ENCODE measurements at regions not wholly inside any gene's neighbourhood (a gene's known extent, or its start where the extent isn't known, plus 50 kb on each side); places are given as distances from the start of the nearest gene placed in this dataset.

DNA sequence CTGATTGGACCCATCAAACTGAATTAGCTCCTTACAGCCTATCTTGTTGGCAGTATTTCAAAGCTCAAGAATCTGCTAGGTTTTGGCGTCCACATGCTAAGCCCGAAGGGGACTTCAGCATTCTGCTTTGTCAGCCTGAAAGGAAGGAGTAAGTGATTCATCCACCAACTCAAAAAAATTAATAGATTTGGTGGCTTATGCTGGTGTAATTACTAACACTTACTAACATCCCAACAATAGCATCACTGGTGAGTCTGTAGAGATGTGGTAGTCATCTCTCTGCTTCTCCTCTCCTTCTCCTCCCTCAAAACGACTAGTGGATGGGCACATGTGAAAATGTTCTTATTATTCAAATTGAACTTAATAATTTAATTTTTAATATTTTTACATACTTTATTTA, 53.8 kb upstream of the EGR2 start:
- Histone ChIP-seq H3K9me3 (ENCODE audit: control insufficient read depth in 2 of 2, low read length in 2 of 2) (no peaks in the 10 kb centered on the region), H3K27ac (ENCODE audit: insufficient read depth, low read length, poor library complexity, severe bottlenecking) (no peak overlapping the region), H3K27me3 (ENCODE audit: control insufficient read depth, insufficient read depth, low read length) (no peaks in the 10 kb centered on the region), H3K36me3 (ENCODE audit: control insufficient read depth, insufficient read depth, low read length) (no peaks in the 10 kb centered on the region), H3K4me3 (ENCODE audit: low read depth, low read length) (no peak overlapping the region), H3K4me1 (ENCODE audit: control insufficient read depth, insufficient read depth, low read length, poor library complexity, severe bottlenecking) (no peaks in the 10 kb centered on the region)
- no peak overlapping the region for H3K27ac Mint-ChIP-seq
- H3K4me1 Mint-ChIP-seq = no peaks in the 10 kb centered on the region
- ATAC-seq (ENCODE audit: low read depth in 2 of 2) (no peak), DNase-seq (no peak)
- H3K4me3 Mint-ChIP-seq = no peak overlapping the region
- H3K27me3 Mint-ChIP-seq = peaks cover 9% of the 10 kb centered on the region
- peaks cover 0 to 4% (median 0%) of the 10 kb centered on the region in 7 donors for H3K9me3 Mint-ChIP-seq
- H3K36me3 Mint-ChIP-seq = no peaks in the 10 kb centered on the region

DNA sequence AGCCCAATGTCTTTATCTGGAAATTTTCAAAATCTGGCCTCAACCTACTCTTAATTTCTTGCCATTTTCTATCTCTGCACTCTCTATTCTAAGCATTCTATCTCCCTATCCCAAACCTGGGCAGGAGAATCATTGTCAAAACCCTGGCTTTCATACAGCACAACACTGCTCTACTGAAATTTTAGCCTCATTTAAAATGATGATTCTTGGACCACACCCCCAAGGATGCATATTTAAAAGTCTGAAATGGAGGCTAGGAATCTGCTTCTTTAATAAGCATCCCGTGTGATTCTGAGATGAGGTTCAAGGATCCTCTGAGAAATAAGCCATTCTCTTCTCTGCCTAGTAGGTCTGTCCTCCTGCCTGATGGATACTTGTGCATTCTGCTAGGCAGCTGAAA, 50.8 kb upstream of the EGR2 start:
- Histone ChIP-seq H3K36me3 (ENCODE audit: control insufficient read depth, insufficient read depth, low read length) (no peaks in the 10 kb centered on the region), H3K27me3 (ENCODE audit: control insufficient read depth, insufficient read depth, low read length) (no peaks in the 10 kb centered on the region), H3K4me3 (ENCODE audit: low read depth, low read length) (no peak overlapping the region), H3K27ac (ENCODE audit: insufficient read depth, low read length, poor library complexity, severe bottlenecking) (no peak overlapping the region), H3K4me1 (ENCODE audit: control insufficient read depth, insufficient read depth, low read length, poor library complexity, severe bottlenecking) (no peaks in the 10 kb centered on the region), H3K9me3 (ENCODE audit: control insufficient read depth in 2 of 2, low read length in 2 of 2) (no peaks in the 10 kb centered on the region)
- no peak for DNase-seq
- peaks cover 0 to 2% (median 0%) of the 10 kb centered on the region in 7 donors for H3K9me3 Mint-ChIP-seq
- ATAC-seq (ENCODE audit: low read depth in 2 of 2) = no peak
- H3K27me3 Mint-ChIP-seq = peaks cover 14% of the 10 kb centered on the region
- no peaks in the 10 kb centered on the region for H3K36me3 Mint-ChIP-seq
- H3K4me1 Mint-ChIP-seq = no peaks in the 10 kb centered on the region
- H3K27ac Mint-ChIP-seq = no peak overlapping the region
- no peak overlapping the region for H3K4me3 Mint-ChIP-seq

DNA sequence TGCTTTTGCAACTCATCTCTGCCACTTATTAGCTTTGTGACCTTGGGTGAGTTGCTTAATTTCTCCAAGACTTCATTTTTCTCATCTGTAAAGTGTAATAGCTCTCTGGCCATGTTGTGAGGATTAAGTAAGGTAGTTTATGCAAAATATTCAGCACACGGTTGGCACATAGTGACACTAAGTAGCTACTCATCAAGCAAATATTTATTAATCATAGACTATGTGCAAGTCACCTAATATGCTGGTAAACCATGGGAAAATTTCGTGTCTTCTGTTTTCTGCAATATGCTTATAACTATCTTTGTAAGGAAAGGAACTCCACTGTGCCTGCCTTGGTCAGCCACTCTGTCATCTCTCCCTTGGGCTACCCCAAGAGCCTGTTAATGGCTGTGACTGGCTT, 50.3 kb upstream of the EGR2 start:
- H3K4me1 Mint-ChIP-seq = no peaks in the 10 kb centered on the region
- no peaks in the 10 kb centered on the region for H3K9me3 ChIP-seq (ENCODE audit: control insufficient read depth in 2 of 2, low read length in 2 of 2)
- peaks cover 12% of the 10 kb centered on the region for H3K27me3 Mint-ChIP-seq
- ATAC-seq (ENCODE audit: low read depth in 2 of 2) = no peak
- H3K4me1 ChIP-seq (ENCODE audit: control insufficient read depth, insufficient read depth, low read length, poor library complexity, severe bottlenecking) = no peaks in the 10 kb centered on the region
- H3K36me3 Mint-ChIP-seq = no peaks in the 10 kb centered on the region
- H3K27ac ChIP-seq (ENCODE audit: insufficient read depth, low read length, poor library complexity, severe bottlenecking) = no peak overlapping the region
- H3K4me3 ChIP-seq (ENCODE audit: low read depth, low read length) = no peak overlapping the region
- peaks cover 0 to under 1% (median 0%) of the 10 kb centered on the region in 7 donors for H3K9me3 Mint-ChIP-seq
- no peak for DNase-seq
- H3K27ac Mint-ChIP-seq = no peak overlapping the region
- no peaks in the 10 kb centered on the region for H3K36me3 ChIP-seq (ENCODE audit: control insufficient read depth, insufficient read depth, low read length)
- H3K4me3 Mint-ChIP-seq = no peak overlapping the region
- no peaks in the 10 kb centered on the region for H3K27me3 ChIP-seq (ENCODE audit: control insufficient read depth, insufficient read depth, low read length)
